PFSK-1 (cell line): ENCODE measurements at regions not wholly inside any gene's neighbourhood (a gene's known extent, or its start where the extent isn't known, plus 50 kb on each side); places are given as distances from the start of the nearest gene placed in this dataset.

Experiments
- FOXP2 ChIP-seq: optimal IDR thresholded peaks from 2 replicates; pipeline ENCODE3; 2011; ENCODE audit warnings: borderline replicate concordance, control low read depth, inconsistent platforms; ENCODE audit not compliant: insufficient read depth; ENCODE audit errors: extremely low read length, extremely low read depth
- POLR2AphosphoS5 ChIP-seq: IDR thresholded peaks from 2 replicates; pipeline ENCODE4 v1.6.1; 2012; ENCODE audit warnings: low read depth, mild to moderate bottlenecking, control low read depth, low read length, moderate library complexity
- SIN3A ChIP-seq: IDR thresholded peaks from 2 replicates; pipeline ENCODE4 v1.6.1; 2012; ENCODE audit warnings: mild to moderate bottlenecking, low read length, moderate library complexity, borderline replicate concordance; ENCODE audit not compliant: insufficient read depth
- TAF1 ChIP-seq: IDR thresholded peaks from 2 replicates; pipeline ENCODE4 v1.6.1; 2012; ENCODE audit warnings: low read length, control low read depth, borderline replicate concordance; ENCODE audit not compliant: insufficient read depth
- TF ChIP-seq, protein P1 (sequence below), 2 experiments: IDR thresholded peaks; 2 replicates each; pipeline versions ENCODE4 v1.6.1 to v1.8.0; 2011 to 2012; ENCODE audit warnings: low read depth in 2 of 2, low read length in 2 of 2, control low read depth in 1 of 2, inconsistent platforms in 1 of 2, mild to moderate bottlenecking in 1 of 2, moderate library complexity in 1 of 2; ENCODE audit not compliant: insufficient read depth in 1 of 2

- TF ChIP-seq TAF1, result no peak
Observed at GRCh38 chr6:88445188-88445965, 279.2 kb upstream of the CNR1 start.

- TF ChIP-seq FOXP2 (no peak), SIN3A (no peak), POLR2AphosphoS5 (no peak), TAF1 (no peak)
- TF ChIP-seq, protein P1, sequence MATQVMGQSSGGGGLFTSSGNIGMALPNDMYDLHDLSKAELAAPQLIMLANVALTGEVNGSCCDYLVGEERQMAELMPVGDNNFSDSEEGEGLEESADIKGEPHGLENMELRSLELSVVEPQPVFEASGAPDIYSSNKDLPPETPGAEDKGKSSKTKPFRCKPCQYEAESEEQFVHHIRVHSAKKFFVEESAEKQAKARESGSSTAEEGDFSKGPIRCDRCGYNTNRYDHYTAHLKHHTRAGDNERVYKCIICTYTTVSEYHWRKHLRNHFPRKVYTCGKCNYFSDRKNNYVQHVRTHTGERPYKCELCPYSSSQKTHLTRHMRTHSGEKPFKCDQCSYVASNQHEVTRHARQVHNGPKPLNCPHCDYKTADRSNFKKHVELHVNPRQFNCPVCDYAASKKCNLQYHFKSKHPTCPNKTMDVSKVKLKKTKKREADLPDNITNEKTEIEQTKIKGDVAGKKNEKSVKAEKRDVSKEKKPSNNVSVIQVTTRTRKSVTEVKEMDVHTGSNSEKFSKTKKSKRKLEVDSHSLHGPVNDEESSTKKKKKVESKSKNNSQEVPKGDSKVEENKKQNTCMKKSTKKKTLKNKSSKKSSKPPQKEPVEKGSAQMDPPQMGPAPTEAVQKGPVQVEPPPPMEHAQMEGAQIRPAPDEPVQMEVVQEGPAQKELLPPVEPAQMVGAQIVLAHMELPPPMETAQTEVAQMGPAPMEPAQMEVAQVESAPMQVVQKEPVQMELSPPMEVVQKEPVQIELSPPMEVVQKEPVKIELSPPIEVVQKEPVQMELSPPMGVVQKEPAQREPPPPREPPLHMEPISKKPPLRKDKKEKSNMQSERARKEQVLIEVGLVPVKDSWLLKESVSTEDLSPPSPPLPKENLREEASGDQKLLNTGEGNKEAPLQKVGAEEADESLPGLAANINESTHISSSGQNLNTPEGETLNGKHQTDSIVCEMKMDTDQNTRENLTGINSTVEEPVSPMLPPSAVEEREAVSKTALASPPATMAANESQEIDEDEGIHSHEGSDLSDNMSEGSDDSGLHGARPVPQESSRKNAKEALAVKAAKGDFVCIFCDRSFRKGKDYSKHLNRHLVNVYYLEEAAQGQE (IDR thresholded peaks at IDR 0.05; ENCODE audit: insufficient read depth in 1 of 2, low read depth in 2 of 2, low read length in 2 of 2), result no peak
Observed at GRCh38 chr6:88443554-88443953, 277.4 kb upstream of the CNR1 start.

DNA sequence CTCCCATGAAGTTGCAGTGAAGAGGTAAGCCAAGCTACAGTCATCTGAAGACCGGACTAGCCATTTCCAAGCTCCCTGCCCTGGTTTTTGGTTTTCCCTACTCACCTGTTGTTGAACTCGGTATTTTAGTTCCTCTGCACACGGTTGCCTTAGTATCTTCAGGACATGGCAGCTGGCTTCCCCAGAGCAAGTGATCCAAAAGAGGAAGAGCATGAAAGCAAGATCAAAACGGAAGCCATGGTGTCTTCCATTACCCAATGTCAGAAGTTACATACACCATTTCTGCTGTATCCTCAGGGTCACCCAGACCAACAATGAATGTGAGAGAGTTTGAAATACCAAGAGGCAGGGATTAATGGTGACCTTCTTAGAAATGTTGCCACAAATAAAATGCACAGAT is 276.6 kb upstream of the CNR1 start:
- TF ChIP-seq FOXP2 (no peak), SIN3A (no peak), POLR2AphosphoS5 (no peak), TAF1 (no peak)
- TF ChIP-seq, protein P1 (IDR thresholded peaks at IDR 0.05; ENCODE audit: insufficient read depth in 1 of 2, low read depth in 2 of 2, low read length in 2 of 2), result no peak

GRCh38 chr6:88441346-88441745 is 275.2 kb upstream of the CNR1 start:
- no peak for TF ChIP-seq TAF1
- no peak for TF ChIP-seq SIN3A
- no peak for TF ChIP-seq FOXP2
- TF ChIP-seq, protein P1 (IDR thresholded peaks at IDR 0.05; ENCODE audit: insufficient read depth in 1 of 2, low read depth in 2 of 2, low read length in 2 of 2), result no peak
- no peak for TF ChIP-seq POLR2AphosphoS5

DNA sequence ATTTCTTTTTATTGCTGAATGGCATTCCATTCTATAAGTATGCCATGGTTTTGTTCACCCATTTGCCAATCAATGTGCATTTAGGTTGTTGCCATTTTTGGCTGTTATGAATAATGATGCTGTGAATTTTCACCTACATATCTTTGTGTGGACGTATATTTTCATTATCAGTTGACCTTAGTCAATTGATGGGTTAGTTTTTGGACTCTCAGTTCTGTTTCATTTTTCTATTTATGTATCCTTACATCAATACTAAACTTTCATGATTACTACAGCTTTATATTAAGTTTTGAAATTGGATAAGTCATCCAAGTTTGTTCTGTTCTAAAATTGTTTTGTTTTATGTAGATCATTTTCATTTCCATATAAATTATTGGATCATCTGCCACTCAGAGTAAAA is 261.9 kb upstream of the CNR1 start:
- TF ChIP-seq, protein P1 (IDR thresholded peaks at IDR 0.05; ENCODE audit: insufficient read depth in 1 of 2, low read depth in 2 of 2, low read length in 2 of 2), result no peak
- TF ChIP-seq FOXP2 (no peak), POLR2AphosphoS5 (no peak), SIN3A (no peak), TAF1 (no peak)
